ENCODE measurements at regions not wholly inside any gene's neighbourhood (a gene's known extent, or its start where the extent isn't known, plus 50 kb on each side); places are given as distances from the start of the nearest gene placed in this dataset.
"Not testable (repeated sequence)": the region's sequence is repeated elsewhere in the genome, so short reads cannot be mapped to it uniquely, and the experiment has no call there.

DNA sequence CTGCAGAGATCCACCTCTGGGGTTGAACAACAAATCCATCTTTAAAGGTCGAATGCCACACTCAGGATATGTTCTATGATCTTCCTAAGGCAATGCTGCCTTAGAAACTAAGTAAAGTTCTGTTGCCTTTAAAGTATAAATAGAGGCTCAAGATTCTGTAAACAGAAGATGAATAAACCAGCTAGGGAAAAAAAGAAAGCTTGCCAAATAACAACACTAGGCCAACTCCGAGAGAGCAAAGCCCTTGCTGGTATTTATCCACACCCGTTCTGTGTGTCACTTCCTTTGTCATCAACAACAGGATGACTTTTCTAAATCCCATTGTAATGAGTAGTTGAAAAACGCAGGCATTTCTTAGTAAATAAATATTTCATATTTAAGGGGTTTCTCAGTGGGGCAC lies 330.0 kb upstream of the GLI3 start:
- DNase-seq (ENCODE audit: low read depth), result no peak

DNA sequence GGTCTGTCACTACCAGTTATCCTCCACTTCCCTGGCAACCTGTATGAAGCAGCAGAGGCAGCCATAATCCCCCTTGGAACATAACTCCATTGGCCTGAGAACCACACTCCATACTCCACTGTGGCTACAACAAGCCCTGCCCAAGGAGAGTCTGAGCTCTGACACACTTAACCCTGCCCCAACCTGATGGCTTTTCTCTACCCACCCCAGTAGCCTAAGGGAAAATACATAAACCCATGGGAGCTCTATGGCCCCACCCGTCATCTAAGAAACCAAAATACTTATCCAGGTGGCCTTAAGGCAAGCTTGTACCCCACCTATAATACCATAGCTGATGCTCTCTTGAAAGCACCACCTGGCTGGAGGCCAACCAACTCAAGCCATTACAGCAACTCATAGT lies 324.8 kb upstream of the GLI3 start:
- no peak for DNase-seq (ENCODE audit: low read depth)

DNA sequence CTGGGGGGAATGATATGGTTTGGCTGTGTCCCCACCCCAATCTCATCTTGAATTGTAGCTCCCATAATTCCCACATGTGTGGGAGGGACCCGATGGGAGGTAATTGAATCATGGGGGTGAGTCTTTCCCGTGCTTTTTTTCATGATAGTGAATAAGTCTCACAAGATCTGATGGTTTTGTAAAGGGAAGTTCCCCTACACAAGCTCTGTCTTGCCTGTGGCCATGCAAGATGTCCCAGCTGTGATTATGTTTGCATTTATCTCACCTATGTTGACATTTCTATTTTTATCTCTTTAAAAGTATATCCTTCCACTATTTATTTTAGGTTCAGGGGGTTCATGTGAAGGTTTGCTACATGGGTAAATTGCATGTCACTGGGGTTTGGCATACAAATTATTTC lies 323.9 kb upstream of the GLI3 start:
- DNase-seq (ENCODE audit: low read depth), result no peak

DNA sequence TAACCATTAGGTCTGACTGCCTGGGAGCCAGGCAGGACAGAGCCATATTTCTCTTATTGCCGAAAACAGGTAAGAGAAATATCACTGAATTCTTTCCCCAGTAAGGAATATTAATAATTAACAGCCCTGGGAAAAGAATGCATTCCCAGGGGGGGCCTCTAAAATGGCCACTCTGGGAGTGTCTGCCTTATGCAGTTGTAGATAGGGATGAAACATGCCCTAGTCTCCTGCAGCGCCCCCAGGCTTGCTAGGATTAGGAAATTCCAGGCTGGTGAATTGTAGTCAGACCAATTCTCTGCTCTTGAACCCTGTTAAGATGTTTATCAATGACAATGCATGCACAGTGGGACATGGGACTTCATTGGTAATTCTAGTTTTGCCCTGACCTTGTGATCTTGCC lies 317.9 kb upstream of the GLI3 start:
- DNase-seq (ENCODE audit: low read depth), result not testable (repeated sequence)

DNA sequence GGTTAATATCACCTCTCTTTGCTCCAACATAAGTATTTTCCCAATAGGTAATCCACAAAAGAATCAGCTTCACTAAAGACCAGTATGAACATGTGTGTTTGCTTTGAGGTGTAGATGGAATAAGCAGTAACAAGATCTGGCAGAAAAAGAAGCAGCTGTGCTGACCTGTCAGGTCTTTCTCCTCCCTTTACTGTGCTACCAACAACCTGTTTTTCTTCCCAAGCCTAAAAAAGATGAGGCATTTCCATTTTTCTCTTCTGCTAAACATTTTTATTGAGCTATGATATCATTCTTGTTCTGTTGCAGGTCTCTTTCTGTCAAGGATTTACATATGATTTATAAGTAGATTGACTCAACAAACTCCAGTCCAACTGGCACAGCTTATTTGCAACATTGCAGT lies 315.2 kb upstream of the GLI3 start:
- no peak for DNase-seq (ENCODE audit: low read depth)

DNA sequence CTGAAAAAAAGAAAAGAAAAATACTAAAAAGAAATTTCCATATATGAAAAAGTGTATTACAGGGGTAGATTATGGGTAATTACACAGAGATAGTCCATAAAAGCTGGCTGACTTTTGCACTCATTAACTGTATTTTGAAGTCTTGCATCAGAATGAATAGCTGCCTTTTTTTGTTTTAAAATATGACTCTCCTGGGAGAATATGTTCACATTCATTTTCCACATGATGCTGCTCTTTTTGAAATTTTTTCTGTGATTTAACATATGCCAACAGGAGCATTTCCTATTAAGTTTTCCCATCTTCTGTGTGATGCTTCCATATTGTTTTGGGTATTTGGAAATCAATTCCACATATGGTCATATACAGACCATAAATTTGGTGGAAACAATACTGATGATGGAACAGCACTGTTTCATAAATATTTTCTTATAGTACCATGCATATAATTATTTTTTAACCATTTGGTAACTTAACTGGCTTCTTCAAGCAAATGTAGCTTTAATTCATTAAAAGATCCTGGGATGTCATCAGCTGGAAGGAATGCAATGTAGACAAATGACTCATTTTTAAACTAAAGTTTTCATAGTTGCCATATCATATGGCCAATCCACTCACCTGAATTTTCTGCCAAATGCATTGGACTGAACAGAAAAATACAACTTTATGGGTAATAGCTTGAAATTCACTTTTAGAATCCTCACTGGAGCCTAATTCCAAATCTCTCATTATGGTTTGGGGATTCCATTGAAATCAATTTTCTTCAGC lies 313.9 kb upstream of the GLI3 start:
- no peak for DNase-seq (ENCODE audit: low read depth)

DNA sequence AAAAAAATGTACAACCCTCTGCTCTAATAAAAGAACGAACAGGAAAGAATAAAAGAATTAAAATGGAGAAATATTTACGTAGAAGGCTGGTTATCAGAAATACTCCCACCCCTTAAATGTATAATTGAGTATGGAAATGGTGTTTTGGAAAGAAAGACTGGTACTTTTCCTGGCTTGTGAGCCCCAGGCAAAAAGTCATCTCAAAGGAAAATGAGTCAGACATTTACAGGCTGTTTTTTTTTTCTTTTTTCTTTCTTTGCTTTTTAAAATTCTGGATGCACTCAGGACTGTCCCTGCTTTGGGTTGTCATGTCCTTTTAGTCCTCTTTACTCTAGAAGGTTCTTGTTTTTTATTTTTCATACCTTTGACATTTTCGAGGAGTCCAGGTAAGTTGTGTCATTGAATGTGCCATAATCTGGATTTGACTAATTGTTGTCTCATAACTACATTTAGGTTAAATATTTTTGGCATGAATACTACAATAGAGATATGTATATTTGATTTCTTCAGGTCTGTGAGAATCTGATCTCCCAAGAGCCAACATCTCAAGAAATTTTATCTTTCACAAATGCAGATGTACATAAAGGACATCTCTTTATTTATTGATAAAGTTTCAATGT lies 313.0 kb upstream of the GLI3 start:
- peak; percentile 69 for DNase-seq (ENCODE audit: low read depth)

DNA sequence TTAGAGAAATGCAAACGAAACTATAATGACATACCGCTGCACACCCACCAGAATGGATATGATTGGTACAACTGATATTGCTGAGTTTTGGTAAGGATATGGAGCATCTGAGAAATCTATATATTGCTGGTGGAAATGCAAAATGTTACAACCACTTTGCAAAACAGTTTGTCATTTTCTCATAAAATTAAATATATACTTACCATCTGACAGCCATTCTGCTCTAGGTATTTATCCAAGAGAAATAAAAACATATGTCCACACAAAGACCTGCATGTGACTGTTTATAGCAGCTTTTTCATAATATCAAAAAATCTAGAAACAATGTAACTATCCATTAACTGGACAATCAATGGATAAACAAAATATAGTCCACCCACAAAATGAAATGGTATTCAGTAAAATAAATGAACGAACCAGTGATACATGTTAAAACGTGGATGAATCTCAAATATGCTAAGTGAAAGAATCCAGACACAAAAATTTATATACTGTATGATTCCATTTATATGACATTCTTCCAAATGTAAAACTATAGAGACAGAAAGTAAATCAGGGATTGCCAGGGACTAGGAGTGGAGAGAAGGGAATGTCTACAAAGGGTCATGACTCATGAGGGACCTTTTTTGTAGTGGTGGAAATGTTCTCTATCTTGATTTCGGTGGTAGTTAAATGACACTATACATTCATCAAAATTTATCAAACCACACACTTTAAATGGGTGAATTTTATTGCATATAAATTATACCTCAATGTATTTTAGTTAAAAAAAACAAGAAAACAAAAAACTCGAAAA lies 312.0 kb upstream of the GLI3 start:
- peak; percentile 39 for DNase-seq (ENCODE audit: low read depth)

DNA sequence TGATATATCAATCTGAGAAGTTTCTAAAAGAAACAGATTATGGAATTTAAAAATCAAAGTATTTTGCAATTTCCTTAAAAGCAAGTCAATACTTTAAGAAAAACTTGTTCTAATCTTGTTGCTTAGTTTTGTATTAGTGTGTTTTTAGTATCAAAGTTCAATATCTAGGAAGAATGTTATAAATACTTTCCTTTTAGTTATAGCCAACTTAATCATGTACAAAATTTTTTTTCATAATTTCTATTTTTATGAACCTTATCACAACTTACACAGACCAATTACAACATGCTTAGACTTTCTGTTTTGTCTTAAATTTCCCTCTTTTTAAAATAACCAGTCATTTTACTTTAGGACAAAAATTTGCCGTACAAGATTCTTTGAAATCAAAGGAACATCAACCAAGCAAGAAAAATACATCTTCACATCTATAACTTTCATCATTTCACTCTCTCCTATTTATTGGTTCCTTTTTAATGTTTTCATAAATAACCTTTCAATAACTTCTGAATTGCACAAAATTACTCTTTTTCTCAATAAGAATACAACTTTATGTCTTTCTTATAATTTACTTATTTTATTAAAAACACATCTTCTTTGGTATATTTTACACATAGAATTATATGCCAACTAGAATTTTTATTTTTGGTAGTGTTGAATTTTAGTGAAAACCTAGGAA lies 308.2 kb upstream of the GLI3 start:
- DNase-seq (ENCODE audit: low read depth), result no peak

DNA sequence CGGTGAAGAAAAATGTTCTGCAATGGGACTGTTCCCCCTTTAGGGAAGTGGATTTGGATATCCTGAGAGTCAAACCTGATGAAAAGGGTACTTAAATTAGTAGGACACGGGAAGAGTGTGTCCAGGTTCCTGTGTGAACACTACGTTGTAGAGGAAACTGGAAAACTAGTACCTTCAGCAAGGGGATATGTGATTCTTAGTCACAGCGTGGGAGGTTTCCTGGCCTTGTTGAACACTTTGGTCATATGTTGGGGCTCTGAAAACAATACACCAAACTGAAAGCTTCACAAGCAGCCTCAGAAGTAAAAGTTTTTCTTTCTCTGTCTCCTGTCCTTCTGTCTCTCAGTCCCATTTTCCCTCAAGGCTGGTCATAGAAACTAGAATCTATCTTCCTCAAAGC lies 306.9 kb upstream of the GLI3 start:
- DNase-seq (ENCODE audit: low read depth), result no peak

DNA sequence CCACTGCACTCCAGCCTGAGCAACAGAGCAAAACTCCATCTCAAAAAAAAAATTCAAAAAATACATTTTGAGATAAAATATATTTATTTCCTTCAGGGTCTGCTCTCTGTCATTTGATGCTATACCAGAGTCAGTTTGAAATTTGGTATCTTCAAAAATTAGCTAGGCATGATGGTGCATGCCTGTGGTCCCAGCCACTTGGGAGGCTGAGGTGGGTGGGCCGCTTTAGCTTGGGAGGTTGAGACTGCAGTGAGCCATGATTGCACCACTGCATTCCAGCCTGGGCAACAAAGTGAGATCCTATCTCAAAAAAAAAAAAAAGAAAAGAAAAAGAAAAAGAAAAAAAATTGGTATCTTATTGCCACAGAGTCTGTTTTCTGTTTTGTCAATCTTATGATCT lies 305.4 kb upstream of the GLI3 start:
- DNase-seq (ENCODE audit: low read depth), result not testable (repeated sequence)

DNA sequence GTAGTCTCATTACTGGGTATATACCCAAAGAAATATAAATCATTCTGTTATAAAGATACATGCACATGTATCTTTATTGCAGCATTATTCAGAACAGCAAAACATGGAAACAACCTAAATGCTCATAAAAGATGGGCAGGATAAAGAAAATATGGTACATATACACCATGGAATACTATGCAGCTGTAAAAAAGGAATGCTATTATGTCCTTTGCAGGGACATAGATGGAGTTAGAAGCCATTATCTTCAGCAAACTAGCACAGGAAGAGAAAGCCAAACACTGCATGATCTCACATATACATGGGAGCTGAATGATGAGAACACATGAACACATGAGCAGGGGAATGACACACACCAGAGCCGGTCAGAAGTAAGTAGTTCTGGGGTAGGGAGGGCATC lies 297.4 kb upstream of the GLI3 start:
- DNase-seq (ENCODE audit: low read depth), result no peak

DNA sequence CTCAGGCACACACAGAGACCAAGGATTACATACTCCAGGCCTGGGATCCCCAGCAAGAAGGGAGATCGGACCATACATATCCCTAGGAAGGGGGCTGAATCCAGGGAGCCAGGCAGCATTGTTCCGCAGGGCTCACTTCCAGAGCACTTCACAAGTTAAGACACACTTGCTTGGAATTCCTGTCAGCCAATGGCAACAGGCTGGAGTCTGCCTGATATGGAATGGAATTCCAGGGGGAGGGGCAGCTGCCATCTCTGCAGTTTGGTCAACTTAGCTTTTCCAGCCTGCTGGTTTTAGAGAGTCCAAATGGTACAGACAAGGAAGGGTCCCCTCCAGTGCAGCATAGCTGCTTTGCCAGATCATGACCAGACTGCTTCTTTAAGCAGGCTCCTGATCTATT lies 290.0 kb upstream of the GLI3 start:
- no peak for DNase-seq (ENCODE audit: low read depth)

DNA sequence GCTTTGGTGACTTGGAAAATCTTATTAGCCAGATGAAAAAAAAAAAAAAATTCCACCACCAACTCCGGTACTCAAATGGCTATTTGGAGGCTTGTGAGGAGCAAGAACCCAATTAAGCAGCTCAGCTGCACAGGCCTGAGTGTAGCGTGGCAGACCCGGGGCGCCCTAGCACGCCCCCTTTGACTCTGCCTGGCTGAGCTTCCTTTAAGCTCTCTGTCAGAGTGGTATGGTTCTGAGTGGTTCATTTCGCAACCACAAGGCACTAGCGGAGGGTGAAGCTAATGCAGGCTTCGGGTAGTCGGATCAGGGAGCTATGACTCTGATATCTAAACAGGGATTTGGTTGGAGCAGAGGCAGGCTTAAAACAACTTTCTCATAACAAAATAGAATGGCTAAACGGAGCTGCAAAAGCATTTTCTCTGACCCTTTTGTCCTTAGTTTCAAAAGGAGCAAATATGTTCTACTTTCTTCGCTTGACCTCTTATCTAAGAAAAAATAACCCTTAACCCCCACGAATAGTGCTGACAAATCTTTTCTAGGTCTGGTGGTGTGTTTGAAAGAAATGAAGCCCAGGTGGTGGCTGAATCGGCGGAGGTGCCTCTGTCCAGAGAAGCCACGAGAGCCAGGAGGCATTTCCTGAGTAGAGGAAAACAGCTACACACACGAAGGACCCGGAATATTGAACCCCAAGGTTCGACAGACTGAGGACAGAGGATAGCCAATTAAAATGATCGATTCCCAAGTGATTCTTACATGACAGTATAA lies 285.4 kb upstream of the GLI3 start:
- peak; percentile 70 for DNase-seq (ENCODE audit: low read depth)

DNA sequence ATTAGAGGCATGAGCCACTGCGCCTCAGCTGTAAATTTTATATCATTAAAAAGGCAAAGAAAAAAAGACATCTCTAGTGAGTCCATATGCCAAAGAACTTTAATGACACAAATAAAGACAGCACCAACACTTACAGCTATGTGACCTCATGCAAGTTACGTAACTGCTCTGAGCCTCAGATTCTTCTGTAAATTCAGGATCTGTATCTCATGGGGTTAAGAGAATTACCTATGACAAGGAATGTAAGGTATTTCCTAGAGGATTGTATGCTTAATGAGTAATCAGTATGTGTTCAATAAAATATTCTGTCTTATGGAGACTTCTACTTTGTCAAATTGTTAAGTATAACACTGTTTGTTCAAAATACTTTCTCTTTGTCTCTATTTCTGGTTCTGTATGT lies 274.0 kb upstream of the GLI3 start:
- DNase-seq (ENCODE audit: low read depth), result no peak

DNA sequence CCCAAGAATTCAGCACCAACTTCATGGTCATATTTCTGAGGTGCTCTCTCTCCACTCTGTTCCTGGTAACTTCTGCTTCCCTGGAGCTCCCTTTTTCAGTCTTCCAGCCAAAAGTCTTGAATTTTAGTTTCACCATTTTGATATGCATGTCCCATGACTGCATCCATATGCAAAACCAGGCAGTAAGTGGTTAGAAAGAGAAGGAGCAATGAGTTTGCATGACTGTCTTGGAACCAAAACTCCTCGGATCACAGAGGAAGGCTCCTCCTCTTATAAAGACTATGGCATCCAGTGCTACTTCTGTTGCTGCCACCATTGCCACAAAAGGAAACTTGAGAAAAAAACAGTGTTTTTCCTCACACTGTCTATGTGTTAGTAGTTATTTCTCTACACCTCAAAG lies 269.1 kb upstream of the GLI3 start:
- DNase-seq (ENCODE audit: low read depth), result no peak

DNA sequence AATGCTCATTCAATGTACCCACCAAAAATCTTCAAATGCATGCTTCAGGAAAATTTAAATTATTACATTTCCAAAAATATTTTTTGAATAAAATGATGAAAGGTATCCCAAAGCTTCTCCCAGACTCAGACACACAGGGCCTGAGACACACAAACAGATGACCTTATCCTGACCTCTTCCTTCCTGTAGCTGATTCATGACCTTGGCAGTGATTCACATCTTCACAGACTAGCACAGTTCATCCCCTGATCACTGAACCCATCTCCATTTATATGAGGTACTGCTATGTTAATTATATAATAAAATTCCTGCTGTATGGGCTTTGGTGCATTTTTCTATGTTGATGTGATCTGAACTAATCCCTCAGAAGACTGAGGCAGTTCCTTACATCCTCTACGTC lies 265.0 kb upstream of the GLI3 start:
- peak; percentile 86 for DNase-seq (ENCODE audit: low read depth)

DNA sequence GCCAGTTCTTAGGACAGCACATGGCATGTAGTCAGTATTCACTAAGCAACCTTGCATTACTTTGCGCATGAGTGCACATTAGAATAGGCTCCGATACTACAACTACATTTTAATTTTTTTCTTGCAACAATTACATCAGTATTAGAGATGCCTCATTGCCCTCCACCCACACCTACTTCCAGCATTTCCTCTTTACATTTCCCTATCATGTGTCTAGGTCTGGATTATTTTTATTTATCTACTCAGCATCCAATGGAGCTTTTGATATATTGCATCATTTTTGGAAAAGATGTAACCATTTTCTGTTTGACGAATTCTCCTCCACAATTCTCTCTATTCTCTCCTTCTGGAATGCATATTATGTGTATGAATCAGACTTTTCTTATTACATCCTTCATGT lies 258.2 kb upstream of the GLI3 start:
- DNase-seq (ENCODE audit: low read depth), result peak; percentile 28

DNA sequence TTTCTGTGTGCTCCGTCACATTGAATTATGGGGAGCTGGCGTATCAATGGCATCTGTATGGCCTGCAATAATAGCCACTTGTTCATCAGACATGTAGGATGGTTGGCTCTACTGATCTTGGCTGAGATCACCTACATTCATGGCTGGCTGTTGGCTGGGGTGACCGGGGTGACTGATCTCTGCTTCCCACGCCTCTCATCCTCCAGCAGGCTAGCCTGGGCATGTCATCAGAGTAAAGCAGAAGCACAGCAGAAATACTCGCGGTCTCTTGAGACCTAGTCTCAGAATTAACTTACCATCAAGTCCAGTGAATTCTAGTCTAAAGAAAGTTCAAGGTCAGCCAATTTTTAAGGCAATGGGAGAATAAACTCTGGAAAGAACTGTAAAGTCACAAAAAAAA lies 257.7 kb upstream of the GLI3 start:
- peak; percentile 56 for DNase-seq (ENCODE audit: low read depth)

DNA sequence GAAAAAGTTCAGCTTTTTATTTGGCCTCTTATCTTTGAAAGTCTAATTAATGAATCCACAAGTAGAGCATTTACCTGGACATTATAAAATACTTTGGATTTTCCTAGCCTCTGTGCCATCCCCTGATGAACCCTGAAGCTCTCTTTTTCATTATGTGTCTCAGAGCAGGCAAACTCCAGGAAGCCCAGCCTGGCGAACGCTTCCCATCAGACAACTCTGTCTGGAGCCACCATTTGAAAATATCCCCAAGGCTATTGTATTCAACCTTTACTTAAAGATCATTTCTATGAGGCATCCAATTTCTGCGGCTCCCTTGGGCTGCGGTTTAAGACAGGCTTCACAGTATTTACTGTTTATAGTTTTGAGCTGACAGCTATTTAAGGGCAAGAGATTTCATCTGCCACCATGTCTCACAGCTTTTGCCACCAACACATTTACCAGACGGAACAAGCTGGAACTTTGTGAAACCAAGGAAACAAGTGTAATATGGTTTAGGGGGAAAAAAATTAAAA lies 257.2 kb upstream of the GLI3 start:
- peak; percentile 84 for DNase-seq (ENCODE audit: low read depth)

DNA sequence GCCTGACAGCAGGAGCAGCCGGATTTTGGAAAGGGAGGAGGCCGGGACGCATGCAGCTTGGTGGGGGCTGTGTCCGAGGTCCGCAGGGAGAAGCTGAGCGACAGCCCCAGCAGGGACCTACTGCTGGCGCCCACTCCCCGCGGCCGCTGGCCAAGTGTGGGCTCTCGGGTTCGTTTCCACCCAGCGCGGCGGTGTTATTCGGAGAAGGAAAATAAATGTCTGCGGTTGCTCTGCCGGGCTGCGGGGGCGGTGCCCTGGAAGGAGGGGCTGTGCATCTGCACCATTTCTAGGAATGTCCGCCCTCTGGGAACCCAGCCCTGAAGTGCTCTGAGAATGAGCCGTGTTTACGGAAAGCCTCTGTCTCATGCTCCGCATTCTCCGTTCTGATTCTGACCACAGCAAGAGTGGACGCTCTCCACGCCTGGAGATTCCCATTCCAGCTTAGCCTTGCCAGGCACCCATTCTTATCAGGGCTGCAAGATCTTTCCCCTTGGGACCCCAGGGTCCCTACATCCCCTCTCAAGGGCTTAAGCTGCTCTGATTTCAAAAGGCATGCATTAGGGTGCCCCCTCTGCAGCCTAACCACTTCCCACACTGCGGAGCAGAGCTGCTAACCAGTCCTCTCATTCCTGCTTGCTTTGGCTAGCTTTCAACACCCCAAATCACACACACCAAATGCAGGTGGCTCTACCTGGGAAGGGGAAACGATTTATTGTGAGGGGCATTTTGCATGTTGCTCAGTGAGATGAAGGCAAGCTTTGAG lies 256.6 kb upstream of the GLI3 start:
- peak; percentile 90 for DNase-seq (ENCODE audit: low read depth)

Data from RPMI7951 (cell line).